ENCODE measurements at regions not wholly inside any gene's neighbourhood (a gene's known extent, or its start where the extent isn't known, plus 50 kb on each side); places are given as distances from the start of the nearest gene placed in this dataset.

- TF ChIP-seq POLR2A (IDR thresholded peaks at IDR 0.05): no peak
- TF ChIP-seq CTCF (IDR thresholded peaks at IDR 0.05): no peak
These were observed 55.2 kb upstream of the SMAD6 start for GRCh38 chr15:66646799-66647198.

Measured in upper lobe of left lung (tissue), 4 donors.